Stimulated activated CD4-positive, alpha-beta T cell treated with anti-CD3 and anti-CD28 coated beads, Interleukin-1b, Interleukin-23, amount 100 ng/mL, for 48 hours (primary cell): ENCODE measurements at regions not wholly inside any gene's neighbourhood (a gene's known extent, or its start where the extent isn't known, plus 50 kb on each side); places are given as distances from the start of the nearest gene placed in this dataset.

Experiments
- DNase-seq: peaks from one replicate; pipeline ENCODE4 v3.0.0-alpha.2; 2020

DNA sequence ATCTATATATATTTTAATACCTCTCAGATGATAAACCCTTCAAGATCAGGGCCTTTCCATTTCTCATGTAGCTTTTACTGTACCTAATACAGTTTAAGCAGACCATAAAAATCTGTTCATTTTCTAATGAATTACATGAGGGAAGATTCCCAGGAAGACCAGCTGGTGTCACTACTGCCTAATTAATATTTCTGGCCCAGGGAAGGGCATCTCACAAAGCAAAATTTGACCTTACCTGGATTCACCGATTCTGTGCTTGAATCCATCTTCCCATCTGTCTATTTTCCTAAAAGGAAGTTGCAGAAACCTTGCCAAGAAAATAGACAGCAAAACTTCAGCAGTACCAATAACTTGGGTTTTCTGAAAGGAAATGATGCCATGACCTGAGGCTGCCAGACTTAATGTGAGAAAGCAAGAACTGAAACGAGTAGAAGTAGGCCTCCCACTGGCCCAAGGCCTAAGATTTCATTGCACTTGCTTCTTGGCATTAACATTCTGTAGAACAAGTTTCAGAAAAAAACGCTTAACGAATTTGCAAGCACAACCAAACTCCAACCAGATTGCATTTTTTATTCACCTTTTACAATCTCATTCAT, 83.0 kb upstream of the GLIS3 start:
- no peak for DNase-seq

GRCh38 chr9:4381744-4382143, 81.9 kb upstream of the GLIS3 start:
- no peak for DNase-seq

- DNase-seq, result no peak
Observed at GRCh38 chr9:4380406-4380805, 80.5 kb upstream of the GLIS3 start.

- no peak for DNase-seq
Observed at GRCh38 chr9:4375424-4376200, 75.7 kb upstream of the GLIS3 start.

DNA sequence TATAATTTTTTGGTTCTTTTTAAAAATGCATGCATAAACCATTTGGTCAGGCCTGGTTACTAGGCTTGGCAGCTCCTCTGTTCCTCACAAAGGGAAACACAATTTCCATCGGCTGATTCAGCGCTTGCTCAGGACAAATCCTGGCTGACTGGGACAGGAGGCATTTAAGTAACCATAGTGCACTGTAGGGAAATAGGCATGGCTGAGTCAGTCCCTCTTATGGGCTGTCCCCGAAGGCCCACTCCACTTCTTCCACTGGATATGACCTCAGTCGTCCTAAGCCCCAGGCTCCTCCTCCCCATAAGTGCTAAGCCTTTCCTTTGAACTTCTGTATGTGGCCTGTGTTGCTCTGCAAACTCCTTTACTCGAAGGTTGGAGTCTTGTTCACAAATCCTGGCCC, 71.2 kb upstream of the GLIS3 start:
- no peak for DNase-seq

DNA sequence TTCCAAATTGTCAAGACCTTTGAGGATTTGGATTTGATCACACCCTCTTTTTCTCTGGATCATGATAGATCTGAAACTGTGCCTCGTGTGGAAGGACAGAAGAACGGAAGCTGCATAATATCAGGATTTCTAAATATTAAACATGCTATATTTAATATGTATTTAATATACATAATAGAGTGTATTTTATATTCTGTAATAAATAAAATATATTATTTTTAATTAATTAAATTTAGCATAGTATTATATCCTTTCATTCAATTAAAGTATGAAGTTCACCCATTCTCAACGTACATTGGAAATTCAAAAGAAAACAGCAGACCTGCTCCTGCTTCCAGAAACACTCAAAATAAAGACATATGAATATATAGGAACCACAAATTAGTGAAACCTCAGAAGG, 70.6 kb upstream of the GLIS3 start:
- DNase-seq, result no peak

GRCh38 chr9:4366591-4367330, 66.9 kb upstream of the GLIS3 start:
- DNase-seq, result peak; percentile 8

GRCh38 chr9:4365055-4365454, 65.2 kb upstream of the GLIS3 start:
- peak; percentile 47 for DNase-seq

GRCh38 chr9:4362281-4362680, 62.4 kb upstream of the GLIS3 start:
- DNase-seq, result no peak

DNA sequence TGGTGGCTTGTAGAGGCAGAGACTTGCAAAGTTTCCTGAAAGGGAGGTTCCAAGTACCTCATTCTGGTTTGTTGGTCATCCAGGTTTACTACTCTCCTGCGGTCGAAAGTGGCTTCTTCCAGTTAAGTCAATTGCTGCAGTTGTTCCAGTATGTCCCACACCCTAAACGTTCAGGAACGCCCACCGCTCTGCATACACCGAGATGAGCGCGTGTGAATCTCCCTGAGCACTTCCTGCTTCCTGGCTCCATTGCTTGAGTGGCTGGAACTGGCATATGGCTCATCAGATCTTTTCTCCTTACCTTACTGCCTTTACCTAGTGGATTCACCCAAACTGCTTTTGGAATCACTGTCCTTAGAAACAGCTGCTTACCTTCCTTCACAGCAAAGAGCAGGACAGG, 59.1 kb upstream of the GLIS3 start:
- DNase-seq, result no peak

DNA sequence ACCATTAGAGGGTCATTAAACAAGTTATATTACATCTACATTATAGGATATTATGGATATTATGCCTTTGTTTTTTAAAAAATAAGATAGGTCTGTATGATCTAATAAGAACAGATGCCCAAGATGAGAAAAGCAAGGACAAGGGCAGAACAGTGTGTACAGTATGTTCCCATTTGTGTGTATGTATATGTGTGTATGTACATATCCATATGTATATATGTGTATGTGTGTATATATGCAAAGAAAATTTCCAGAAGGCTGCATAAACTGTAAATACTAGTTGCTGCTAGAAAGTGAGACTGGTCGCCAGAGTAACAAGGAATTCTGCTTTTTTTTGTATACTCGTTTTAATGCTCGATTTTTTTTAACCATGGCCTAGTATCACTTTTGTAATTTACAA, 58.1 kb upstream of the GLIS3 start:
- no peak for DNase-seq

GRCh38 chr9:4356306-4356705, 56.4 kb upstream of the GLIS3 start:
- DNase-seq, result no peak

GRCh38 chr9:4353236-4353635, 53.4 kb upstream of the GLIS3 start:
- no peak for DNase-seq

- DNase-seq, result no peak
Observed at GRCh38 chr9:4349816-4350418, 50.0 kb upstream of the GLIS3 start.
